ENCODE measurements at regions not wholly inside any gene's neighbourhood (a gene's known extent, or its start where the extent isn't known, plus 50 kb on each side); places are given as distances from the start of the nearest gene placed in this dataset.

- Histone ChIP-seq H3K4me3 (ENCODE audit: low read length) (no peak overlapping the region), H3K9me3 (ENCODE audit: control insufficient read depth, insufficient read depth, low read length) (peaks cover 7% of the 10 kb centered on the region), H3K36me3 (ENCODE audit: control insufficient read depth, insufficient read depth, low read length) (no peaks in the 10 kb centered on the region), H3K27ac (ENCODE audit: low read length) (no peak overlapping the region), H3K4me1 (ENCODE audit: control insufficient read depth, insufficient read depth, low read length) (no peaks in the 10 kb centered on the region), H3K27me3 (ENCODE audit: control insufficient read depth, insufficient read depth, low read length) (no peaks in the 10 kb centered on the region)
- DNase-seq (ENCODE audit: low read depth, low spot score): no peak
- no CpG with 5 or more reads among the region's 20 CpGs for WGBS (ENCODE audit: insufficient coverage, insufficient read length)
Measured at GRCh38 chr6:169388395-169389166, 134.9 kb upstream of the THBS2 start.

GRCh38 chr6:169387809-169388383, 134.2 kb upstream of the THBS2 start:
- H3K27me3 ChIP-seq (ENCODE audit: control insufficient read depth, insufficient read depth, low read length): no peaks in the 10 kb centered on the region
- no peaks in the 10 kb centered on the region for H3K36me3 ChIP-seq (ENCODE audit: control insufficient read depth, insufficient read depth, low read length)
- WGBS (ENCODE audit: insufficient coverage, insufficient read length): no CpG with 5 or more reads among the region's 9 CpGs
- H3K27ac ChIP-seq (ENCODE audit: low read length): no peak overlapping the region
- H3K9me3 ChIP-seq (ENCODE audit: control insufficient read depth, insufficient read depth, low read length): peaks cover 4% of the 10 kb centered on the region; the same call in 1 of the 2 replicates
- no peaks in the 10 kb centered on the region for H3K4me1 ChIP-seq (ENCODE audit: control insufficient read depth, insufficient read depth, low read length)
- no peak overlapping the region for H3K4me3 ChIP-seq (ENCODE audit: low read length)
- no peak for DNase-seq (ENCODE audit: low read depth, low spot score)

- Histone ChIP-seq H3K4me3 (ENCODE audit: low read length) (no peak overlapping the region), H3K4me1 (ENCODE audit: control insufficient read depth, insufficient read depth, low read length) (no peaks in the 10 kb centered on the region), H3K27me3 (ENCODE audit: control insufficient read depth, insufficient read depth, low read length) (no peaks in the 10 kb centered on the region), H3K36me3 (ENCODE audit: control insufficient read depth, insufficient read depth, low read length) (no peaks in the 10 kb centered on the region), H3K9me3 (ENCODE audit: control insufficient read depth, insufficient read depth, low read length) (0 out of 2 replicates have a peak, but pooled peaks cover 1% of the 10 kb centered on the region), H3K27ac (ENCODE audit: low read length) (no peak overlapping the region)
- WGBS (ENCODE audit: insufficient coverage, insufficient read length): no CpG with 5 or more reads among the region's 20 CpGs
- no peak for DNase-seq (ENCODE audit: low read depth, low spot score)
Measured at GRCh38 chr6:169386411-169387057, 132.9 kb upstream of the THBS2 start.

GRCh38 chr6:169385237-169385880, 131.7 kb upstream of the THBS2 start:
- H3K4me1 ChIP-seq (ENCODE audit: control insufficient read depth, insufficient read depth, low read length): no peaks in the 10 kb centered on the region
- 0 out of 2 replicates have a peak, but pooled peaks cover 1% of the 10 kb centered on the region for H3K9me3 ChIP-seq (ENCODE audit: control insufficient read depth, insufficient read depth, low read length)
- no peak overlapping the region for H3K4me3 ChIP-seq (ENCODE audit: low read length)
- H3K36me3 ChIP-seq (ENCODE audit: control insufficient read depth, insufficient read depth, low read length): no peaks in the 10 kb centered on the region
- H3K27ac ChIP-seq (ENCODE audit: low read length): no peak overlapping the region
- no peak for DNase-seq (ENCODE audit: low read depth, low spot score)
- 100% methylated on average over 4 of the region's 9 CpGs for WGBS (ENCODE audit: insufficient coverage, insufficient read length)
- no peaks in the 10 kb centered on the region for H3K27me3 ChIP-seq (ENCODE audit: control insufficient read depth, insufficient read depth, low read length)

GRCh38 chr6:169384291-169384690, 130.6 kb upstream of the THBS2 start:
- Histone ChIP-seq H3K4me1 (ENCODE audit: control insufficient read depth, insufficient read depth, low read length) (no peaks in the 10 kb centered on the region), H3K4me3 (ENCODE audit: low read length) (no peak overlapping the region), H3K36me3 (ENCODE audit: control insufficient read depth, insufficient read depth, low read length) (no peaks in the 10 kb centered on the region), H3K9me3 (ENCODE audit: control insufficient read depth, insufficient read depth, low read length) (0 out of 2 replicates have a peak, but pooled peaks cover 1% of the 10 kb centered on the region), H3K27me3 (ENCODE audit: control insufficient read depth, insufficient read depth, low read length) (no peaks in the 10 kb centered on the region), H3K27ac (ENCODE audit: low read length) (no peak overlapping the region)
- no peak for DNase-seq (ENCODE audit: low read depth, low spot score)
- no CpG with 5 or more reads among the region's 7 CpGs for WGBS (ENCODE audit: insufficient coverage, insufficient read length)

- H3K36me3 ChIP-seq (ENCODE audit: control insufficient read depth, insufficient read depth, low read length): no peaks in the 10 kb centered on the region
- no peak overlapping the region for H3K4me3 ChIP-seq (ENCODE audit: low read length)
- H3K9me3 ChIP-seq (ENCODE audit: control insufficient read depth, insufficient read depth, low read length): no peaks in the 10 kb centered on the region
- H3K27ac ChIP-seq (ENCODE audit: low read length): no peak overlapping the region
- no peaks in the 10 kb centered on the region for H3K4me1 ChIP-seq (ENCODE audit: control insufficient read depth, insufficient read depth, low read length)
- no peak for DNase-seq (ENCODE audit: low read depth, low spot score)
- no peaks in the 10 kb centered on the region for H3K27me3 ChIP-seq (ENCODE audit: control insufficient read depth, insufficient read depth, low read length)
- no CpG with 5 or more reads among the region's 6 CpGs for WGBS (ENCODE audit: insufficient coverage, insufficient read length)
Measured at GRCh38 chr6:169383265-169383664, 129.6 kb upstream of the THBS2 start.

- Histone ChIP-seq H3K9me3 (ENCODE audit: control insufficient read depth, insufficient read depth, low read length) (no peaks in the 10 kb centered on the region), H3K27me3 (ENCODE audit: control insufficient read depth, insufficient read depth, low read length) (no peaks in the 10 kb centered on the region), H3K36me3 (ENCODE audit: control insufficient read depth, insufficient read depth, low read length) (no peaks in the 10 kb centered on the region), H3K27ac (ENCODE audit: low read length) (no peak overlapping the region), H3K4me1 (ENCODE audit: control insufficient read depth, insufficient read depth, low read length) (no peaks in the 10 kb centered on the region), H3K4me3 (ENCODE audit: low read length) (no peak overlapping the region)
- no peak for DNase-seq (ENCODE audit: low read depth, low spot score)
- WGBS (ENCODE audit: insufficient coverage, insufficient read length): no CpG with 5 or more reads among the region's 1 CpG
Measured at GRCh38 chr6:169382735-169383134, 129.1 kb upstream of the THBS2 start.

- no peak for DNase-seq (ENCODE audit: low read depth, low spot score)
- no CpG with 5 or more reads among the region's 6 CpGs for WGBS (ENCODE audit: insufficient coverage, insufficient read length)
- Histone ChIP-seq H3K4me1 (ENCODE audit: control insufficient read depth, insufficient read depth, low read length) (no peaks in the 10 kb centered on the region), H3K27ac (ENCODE audit: low read length) (no peak overlapping the region), H3K9me3 (ENCODE audit: control insufficient read depth, insufficient read depth, low read length) (no peaks in the 10 kb centered on the region), H3K27me3 (ENCODE audit: control insufficient read depth, insufficient read depth, low read length) (no peaks in the 10 kb centered on the region), H3K4me3 (ENCODE audit: low read length) (no peak overlapping the region), H3K36me3 (ENCODE audit: control insufficient read depth, insufficient read depth, low read length) (no peaks in the 10 kb centered on the region)
Measured at GRCh38 chr6:169381988-169382387, 128.3 kb upstream of the THBS2 start.

GRCh38 chr6:169380493-169380892, 126.8 kb upstream of the THBS2 start:
- Histone ChIP-seq H3K27me3 (ENCODE audit: control insufficient read depth, insufficient read depth, low read length) (no peaks in the 10 kb centered on the region), H3K4me3 (ENCODE audit: low read length) (no peak overlapping the region), H3K4me1 (ENCODE audit: control insufficient read depth, insufficient read depth, low read length) (no peaks in the 10 kb centered on the region), H3K9me3 (ENCODE audit: control insufficient read depth, insufficient read depth, low read length) (no peaks in the 10 kb centered on the region), H3K27ac (ENCODE audit: low read length) (no peak overlapping the region), H3K36me3 (ENCODE audit: control insufficient read depth, insufficient read depth, low read length) (no peaks in the 10 kb centered on the region)
- no CpG with 5 or more reads among the region's 8 CpGs for WGBS (ENCODE audit: insufficient coverage, insufficient read length)
- no peak for DNase-seq (ENCODE audit: low read depth, low spot score)

GRCh38 chr6:169379495-169380070, 125.9 kb upstream of the THBS2 start:
- Histone ChIP-seq H3K36me3 (ENCODE audit: control insufficient read depth, insufficient read depth, low read length) (no peaks in the 10 kb centered on the region), H3K9me3 (ENCODE audit: control insufficient read depth, insufficient read depth, low read length) (no peaks in the 10 kb centered on the region), H3K4me3 (ENCODE audit: low read length) (no peak overlapping the region), H3K4me1 (ENCODE audit: control insufficient read depth, insufficient read depth, low read length) (no peaks in the 10 kb centered on the region), H3K27me3 (ENCODE audit: control insufficient read depth, insufficient read depth, low read length) (no peaks in the 10 kb centered on the region), H3K27ac (ENCODE audit: low read length) (no peak overlapping the region)
- WGBS (ENCODE audit: insufficient coverage, insufficient read length): no CpG with 5 or more reads among the region's 18 CpGs
- no peak for DNase-seq (ENCODE audit: low read depth, low spot score)

Measured in iPS DF 6.9 (cell line).